NCI-H2107 (cell line): ENCODE measurements at regions not wholly inside any gene's neighbourhood (a gene's known extent, or its start where the extent isn't known, plus 50 kb on each side); places are given as distances from the start of the nearest gene placed in this dataset.
A peak's percentile ranks its signal among the peaks of the same experiment; 100 is the strongest.

ENCODE experiments used
- DNase-seq: peaks from one replicate; lab custom pipeline; 2025; lab: John Stamatoyannopoulos, UW

DNA sequence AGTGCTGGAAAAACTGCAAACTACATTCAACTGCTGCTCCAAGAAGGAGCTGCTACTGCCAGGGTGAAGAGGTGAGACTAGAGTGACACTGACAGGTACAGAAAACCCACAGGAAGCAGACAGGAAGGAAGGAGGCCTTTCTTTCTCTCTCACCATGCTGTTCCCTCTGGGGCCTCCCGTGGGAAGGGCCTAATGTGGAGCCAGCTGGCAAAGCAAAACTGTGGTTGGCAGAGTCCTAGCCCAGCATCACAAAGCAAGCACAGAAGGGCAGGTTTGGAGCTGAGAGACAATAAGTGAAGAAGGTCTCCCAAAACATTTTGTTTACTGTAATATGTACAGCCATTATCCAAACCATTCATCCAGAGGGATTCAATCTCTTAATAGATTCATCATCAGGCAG lies 122.5 kb upstream of the MAX start:
- peak; percentile 9 for DNase-seq

DNA sequence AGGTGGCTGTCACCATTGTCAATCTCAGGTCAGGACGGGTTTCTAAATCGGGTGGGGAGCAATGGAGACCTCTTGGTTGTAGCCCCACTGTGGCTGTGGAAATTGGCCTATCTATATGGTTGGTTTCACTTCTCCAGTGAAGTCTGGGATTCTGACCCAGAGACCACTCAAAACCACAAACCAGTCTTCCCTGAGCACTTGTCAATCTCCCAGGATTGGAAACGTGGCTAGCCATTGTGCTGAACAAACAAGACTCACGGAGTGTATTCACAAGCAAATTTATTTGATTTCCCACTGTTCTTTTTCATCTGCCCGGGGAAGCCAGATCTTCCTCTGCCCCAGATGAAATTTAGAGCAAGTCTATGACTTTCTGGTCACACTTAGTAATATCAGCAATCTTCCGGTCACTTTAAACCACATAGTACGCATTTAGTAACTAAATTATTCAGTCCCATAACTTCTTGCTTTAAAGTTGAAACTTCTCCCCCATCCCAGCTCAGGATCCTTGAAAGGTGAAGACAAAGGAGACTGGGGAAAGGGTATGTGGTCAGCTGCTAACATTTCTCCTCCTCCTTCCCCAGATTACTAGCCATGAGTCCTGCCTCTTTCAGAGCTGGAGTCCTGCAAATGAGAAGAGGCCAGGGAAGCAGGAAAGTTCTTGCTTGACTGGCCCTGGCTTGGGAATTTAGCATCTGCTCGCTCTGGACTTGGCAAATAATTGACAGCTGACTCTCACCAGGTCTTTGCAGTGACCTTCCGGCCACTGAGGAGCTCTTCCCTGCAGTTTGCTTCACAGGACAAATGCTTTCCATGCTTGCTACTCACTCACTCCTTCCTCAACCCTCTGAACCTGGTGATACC lies 123.2 kb upstream of the MAX start:
- no peak for DNase-seq

DNA sequence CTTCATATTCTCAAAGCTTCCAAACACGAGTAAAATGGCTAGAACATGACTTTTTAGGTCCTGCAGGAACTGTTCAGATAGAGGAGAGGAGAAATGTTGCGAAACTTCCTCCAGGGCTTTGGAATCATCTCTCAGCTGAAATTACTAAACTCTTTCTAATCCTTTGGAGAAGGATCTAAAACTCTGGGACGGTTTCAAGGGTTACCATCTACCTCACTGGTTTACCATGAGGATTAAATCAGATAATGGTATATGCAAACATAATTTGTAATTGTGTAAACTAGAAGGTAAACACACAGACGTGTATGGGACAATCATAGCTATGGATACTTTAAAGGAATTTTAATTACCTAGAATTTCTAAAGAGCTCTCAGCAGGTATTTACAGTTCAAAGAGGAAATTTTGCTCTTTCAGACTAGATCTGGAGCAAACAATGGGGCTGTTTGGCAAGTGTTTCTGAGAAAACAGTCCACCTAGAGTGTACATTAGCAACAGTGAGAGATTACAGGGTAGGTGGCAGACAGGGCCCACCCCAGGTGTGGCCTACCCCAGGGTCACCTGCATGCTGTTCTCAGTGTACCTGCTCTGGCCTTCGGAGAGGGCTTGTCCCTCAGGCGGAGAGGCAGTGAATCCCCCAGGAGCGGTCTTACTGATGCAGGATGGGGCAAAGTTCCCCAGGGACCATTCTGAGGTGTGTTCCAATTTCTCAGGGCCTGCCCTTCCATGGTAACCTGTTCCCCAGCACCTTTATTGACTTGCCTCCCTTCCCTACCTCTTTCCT lies 124.7 kb upstream of the MAX start:
- no peak for DNase-seq

DNA sequence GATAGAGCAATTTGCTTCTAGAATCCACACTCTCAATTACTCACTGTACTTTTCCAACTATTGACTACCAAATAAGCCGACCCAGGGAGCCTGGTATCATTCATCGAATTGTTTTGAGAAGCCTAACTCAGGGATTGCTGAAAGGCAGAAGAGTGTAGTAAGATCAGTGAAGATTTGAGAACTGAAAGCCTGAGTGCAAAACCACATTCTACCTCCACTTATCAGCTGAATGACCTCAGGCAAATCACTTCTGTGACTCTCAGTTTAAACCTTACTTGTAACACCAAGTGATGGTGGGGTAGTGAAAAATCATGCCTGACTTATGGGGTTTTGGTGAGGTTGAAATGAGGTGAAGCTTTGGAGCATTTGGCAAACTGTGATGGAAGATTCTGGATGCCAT lies 126.1 kb upstream of the MAX start:
- no peak for DNase-seq

DNA sequence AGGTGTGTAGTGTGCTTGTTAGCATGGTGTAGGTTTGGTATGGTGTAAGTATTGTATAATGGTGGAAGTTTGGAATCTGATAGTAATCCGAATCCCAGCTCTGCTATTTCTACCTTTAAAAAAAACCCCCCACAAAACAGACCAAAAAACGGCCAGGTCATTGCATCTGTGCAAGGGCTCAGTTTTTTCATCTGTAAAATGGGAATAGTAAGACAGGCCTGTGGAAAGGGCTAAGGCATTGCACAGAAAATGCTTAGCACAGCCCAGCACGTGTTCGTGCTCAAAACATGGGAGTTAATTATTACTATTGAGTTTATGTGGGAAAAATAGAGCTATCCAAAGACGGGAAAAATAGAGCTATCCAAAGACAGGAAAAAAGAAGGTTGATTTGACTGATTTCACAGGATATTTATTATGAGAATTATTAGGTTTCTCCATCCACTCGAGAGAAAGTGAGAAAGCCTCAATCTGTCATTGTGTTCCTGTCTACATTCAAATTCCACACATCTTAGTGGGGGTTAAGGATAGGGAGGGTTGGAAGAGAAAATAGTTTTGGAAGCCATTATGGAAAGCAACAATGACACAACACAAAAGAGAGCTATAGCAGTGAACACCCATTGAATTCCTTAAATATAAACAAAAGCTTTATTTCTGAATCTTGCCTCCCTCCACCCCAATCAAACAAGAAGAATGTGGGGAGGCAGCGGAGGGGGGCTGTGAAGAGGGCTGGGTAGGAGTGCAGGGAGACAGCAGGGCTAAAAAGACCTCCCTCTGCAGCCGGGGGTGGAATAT lies 126.8 kb upstream of the MAX start:
- DNase-seq: peak; percentile 53

DNA sequence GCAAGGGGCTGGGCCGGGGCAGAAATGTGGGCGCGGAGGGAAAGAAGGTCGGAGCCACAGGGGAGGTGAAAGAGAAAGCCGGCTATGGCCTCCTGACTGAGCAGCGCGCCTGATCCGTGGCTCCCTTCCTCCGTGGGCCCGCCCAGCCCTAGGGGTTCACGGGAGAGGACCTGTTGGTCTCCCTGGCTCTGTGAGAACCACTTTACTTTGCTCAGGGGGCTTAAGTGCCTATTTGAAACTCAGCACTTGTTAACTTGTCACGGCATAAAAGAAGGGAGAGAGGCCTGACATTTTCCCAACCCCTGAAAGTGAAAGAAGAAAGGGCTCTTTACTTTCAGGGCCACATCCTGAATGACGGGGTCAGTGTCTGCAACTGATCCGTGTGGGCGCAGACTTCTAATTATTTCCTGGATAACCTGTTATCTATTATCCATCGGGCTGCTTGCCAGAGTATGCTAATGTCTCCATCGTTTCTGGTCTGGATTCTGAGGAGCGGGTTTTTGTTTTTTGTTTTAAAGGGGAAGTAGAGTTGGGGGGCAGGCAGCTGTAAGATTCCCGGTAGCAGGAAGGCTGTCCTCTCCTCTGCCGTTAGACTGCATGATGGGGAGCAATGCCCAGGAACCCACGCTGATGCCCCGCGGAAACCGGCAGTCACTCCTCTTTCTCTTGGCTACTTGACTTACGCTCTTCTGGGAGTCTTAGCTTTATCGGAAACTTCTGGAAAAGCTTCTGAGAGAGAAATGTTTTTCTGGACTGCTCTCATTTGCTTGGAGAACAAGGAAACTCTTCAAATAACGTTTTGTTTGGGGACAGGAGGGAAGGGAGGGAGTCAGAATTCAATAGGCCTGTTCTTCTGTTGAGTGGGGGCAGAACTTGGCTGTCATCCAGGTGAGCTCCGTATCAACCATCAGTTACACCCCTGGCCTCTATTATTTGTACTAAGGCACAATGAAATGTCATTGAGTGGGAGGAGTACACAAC lies 127.7 kb upstream of the MAX start:
- DNase-seq: peak; percentile 79

DNA sequence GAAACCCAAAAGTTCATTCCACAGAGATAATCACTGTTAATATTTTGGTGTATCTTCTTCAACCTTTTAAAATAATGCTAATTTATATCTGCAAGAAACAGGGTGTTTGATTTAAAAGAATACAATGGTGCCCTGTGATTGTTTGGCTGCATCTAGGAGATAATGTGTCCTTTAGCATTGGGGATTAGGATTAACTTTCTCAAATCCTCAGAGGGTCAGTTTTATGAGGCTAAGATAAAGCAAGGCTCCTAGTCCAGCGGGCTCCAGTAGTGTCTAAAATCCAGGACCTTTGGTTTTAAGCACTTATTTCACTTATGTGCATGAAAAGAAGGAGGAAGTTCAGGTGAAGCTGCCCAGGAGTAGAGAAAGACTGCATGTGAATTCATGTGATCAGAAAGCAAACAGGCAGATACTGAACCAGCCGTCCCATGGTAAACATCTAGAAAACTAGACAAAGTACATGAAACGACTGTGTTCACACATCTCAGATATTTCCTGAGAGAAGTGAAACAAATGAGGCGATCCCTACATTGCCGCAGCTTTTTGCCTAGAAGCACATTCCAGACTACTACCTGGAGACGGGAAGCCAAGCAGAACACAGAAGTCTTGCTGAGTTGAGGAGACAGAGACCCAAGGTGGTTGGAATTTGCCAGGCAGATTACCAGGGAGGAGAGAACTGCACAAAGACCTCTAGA lies 129.1 kb upstream of the MAX start:
- DNase-seq: no peak

DNA sequence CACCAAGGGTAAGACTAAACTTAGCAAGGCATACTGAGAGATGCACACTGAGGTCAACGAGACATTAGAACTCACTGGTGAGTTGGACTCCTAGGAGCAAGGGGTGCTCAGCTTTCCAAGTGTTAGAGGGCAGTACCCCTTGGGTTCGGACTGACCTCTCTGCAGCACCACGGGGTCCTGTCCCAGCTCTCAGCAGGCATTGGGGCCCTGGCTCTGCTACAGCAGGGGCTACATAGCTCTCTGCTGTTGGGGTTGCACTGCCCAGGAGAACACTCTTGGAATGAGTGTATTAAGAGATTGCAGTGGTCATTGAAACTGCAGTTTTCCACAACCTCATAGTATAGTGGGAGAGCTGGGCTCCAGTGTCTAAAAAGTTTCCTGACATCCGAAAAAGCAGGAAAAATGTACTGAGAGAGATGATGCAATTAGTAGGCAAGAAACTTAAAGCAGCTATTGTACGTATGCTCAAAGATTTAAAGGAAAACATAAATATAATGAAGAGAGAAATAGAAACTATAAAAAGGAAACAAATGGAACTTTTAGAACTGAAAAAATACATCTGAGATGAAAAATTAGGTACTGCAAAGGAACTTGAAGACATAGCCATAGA lies 132.5 kb upstream of the MAX start:
- no peak for DNase-seq

DNA sequence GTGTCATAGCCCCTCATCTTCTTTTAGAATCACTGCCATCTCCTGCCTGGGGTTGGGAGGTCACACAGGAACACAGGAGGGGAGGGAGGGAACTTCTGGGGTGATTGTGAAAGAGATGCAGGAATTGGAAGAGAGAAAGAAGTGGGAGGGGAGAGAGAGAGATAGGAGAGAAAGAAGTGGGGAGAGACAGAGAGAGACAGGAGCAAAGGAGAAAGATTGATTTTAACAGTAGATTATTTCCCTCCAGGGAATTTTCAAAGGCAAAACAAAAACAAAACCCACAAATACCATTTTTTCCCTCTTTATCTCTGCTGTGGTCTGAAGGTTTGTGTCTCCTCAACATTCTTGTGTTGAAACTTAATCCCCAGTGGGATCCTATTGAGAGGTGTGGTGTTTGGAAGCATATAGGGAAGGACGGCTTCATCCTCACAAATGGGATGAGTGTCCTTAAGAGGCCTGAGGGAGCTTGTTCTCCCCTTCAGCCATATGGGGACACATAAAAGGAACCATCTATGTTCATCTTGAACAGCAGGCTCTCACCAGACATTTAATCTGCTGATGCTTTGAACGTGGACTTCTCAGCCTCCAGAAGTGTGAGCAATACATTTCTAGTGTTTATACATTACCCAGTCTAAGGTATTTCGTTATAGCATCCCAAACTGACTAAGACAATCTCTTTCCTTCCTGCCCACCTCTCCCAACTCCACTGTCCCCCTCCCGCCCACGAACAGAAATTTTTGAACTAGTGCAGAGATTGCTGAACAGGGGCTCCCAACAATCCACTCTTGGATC lies 134.9 kb upstream of the MAX start:
- DNase-seq: no peak

DNA sequence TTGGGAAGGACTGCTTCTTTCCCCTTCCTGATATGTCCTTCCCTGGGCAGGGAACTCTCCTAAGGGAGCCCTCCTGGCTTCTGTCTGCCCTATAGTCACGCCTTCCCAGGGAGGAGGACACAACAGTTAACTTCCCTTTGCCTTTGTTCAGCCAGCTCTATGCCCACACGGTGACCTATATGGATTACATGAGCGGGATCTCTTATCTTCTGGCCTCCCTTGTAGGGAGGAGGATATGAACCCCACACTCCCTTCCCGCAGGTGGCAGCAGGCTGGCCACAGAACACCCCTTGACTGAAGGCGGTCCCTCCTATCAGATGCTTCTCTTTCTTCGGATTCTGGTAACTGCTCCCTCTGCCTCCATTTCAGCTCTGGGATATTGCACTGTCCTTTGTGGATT lies 135.6 kb upstream of the MAX start:
- no peak for DNase-seq

DNA sequence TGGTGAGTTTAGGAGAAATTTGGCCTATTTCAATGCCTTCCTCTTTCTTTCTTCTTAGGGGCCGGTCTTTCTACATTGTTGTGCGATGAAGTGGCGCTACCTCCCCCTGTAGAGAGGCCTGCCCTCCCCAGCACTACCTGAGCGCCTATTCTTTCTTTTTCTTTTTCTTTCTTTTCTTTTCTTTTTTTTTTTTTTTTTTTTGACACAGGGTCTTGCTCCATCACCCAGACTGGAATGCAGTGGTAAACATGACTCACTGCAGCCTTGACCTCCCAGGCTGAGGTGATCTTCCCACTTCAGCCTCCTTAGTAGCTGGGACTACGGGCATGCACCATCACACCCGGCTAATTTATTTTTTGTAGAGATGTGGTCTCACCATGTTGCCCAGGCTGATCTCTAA lies 136.1 kb upstream of the MAX start:
- no peak for DNase-seq

DNA sequence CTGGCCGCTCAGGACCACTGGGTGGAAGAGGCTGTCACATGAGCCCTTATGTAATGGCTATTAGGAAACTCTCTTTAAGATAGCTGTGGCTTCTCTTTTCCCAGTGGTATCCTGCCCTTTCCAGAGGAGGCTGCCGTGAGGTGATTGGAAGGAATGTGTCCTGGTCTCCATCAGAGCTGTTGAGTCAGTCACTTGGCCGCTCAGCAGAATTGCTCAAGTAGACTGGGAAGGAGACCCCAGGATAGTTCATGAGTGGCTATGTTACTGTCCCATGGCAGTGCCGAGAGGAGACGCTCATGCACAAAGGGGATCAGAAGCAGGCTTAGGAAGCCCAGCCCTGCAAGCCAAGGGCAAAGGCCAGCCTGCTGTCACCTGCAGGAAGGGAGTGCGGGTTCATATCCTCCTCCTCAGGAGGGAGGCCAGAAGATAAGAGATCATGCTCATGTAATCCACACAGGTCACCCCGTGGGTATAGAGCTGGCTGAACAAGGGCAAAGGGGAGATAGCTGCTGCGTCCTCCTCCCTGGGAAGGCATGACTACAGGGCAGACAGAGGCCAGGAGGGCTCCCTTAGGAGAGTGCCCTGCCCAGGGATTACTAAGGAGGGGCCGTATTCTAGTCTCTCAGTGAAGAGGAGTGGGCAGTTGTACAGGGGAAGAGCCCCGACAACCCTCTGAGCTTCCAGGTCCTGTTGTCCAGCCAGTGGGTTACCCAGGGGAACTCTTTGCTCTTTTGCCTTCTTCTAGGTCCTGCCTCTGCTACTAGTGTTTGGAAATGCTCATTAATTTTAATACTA lies 137.0 kb upstream of the MAX start:
- no peak for DNase-seq

DNA sequence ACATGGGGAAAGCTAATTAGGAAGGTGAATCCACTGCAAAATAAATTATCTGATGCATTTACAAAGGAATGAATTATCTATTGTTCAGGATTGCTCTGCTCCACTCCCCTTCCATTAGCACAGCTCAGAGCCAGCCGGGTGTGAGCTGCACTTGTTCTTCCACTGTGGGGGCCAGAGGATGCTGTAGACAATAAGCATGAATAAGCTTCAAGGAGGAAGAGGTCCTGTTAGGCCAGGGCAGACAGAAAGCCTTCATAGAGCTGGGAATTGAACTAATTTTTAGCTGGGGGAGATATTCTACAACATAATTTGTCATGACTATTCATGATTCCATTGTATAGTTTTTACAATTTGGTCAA lies 137.6 kb upstream of the MAX start:
- DNase-seq: no peak

DNA sequence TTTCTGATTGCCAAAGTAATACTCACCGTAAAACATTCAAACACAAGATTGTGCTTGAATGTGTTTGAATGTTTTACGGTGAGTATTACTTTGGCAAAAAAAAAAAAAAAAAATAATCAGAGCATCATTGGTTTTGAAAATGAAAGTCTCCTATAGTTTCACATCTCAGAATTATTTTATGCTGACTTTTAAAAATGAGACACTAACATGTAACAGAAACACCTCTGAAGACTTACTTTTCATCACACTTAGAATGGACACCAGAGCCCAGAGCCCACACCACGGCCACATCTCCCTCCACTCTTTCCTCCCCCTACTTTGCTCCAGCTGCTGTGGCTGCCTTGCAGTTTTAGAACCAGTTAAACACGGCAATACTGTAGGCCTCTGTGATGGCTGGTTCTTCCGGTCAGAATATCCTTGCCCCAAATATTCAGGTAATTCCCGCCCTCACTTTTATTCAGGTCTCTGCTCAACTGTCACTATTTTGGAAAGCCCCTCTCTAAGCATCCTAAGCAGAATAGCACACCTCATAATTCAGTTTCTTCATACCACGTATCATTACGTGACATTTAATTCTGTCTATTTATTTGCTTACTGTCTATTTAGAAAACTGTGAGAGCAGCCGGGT lies 138.9 kb upstream of the MAX start:
- no peak for DNase-seq

DNA sequence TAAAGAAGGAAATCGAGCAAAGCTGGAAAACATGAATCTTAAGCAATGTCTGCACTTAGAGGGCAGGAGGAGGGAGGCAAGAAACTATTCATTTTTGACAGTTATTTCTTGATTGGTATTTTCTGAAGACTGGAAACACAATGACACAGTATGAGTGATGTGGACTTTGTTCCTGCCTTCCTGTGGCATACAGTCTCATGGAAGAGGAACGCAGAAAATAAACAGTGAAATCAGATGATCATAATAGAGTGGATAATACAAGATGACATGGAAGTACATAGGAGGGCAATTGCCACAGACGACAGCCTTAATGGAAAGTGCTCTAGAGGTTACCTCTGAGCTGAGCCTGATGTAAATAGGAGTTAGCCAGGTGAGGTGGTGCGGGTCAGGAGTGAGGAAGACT lies 140.4 kb upstream of the MAX start:
- DNase-seq: no peak

DNA sequence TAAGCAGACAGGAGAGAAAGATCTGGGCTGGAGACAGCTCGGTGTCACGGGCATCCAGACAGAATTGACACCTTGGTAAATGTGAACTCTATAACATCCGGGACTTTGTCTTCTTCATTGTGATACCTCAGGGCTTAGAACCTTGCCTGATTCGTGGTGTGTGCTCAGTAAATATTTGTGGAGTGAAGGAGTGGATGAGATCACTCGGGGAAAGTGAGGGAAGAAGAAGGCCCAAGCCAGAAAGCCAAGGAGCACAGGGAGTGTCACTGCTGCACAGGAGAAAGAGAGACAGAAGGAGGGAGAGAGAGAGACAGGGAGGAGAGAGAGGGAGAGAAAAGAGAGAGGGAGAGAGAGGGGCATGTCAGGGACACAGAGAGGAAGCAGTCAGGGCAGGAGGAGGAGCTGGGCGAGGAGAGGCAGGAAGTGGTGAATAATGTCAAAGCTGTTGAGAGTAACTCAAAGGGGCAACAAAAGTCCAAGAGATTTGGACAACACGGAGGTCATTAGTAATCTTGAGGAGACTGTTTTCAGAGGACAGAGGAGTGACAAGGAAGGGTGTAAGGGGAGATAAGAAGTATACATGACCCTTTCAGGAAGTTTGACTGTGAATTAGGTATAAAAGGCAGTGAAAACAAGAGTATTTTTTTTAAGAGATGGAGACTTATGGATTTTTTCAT lies 141.6 kb upstream of the MAX start:
- DNase-seq: no peak

DNA sequence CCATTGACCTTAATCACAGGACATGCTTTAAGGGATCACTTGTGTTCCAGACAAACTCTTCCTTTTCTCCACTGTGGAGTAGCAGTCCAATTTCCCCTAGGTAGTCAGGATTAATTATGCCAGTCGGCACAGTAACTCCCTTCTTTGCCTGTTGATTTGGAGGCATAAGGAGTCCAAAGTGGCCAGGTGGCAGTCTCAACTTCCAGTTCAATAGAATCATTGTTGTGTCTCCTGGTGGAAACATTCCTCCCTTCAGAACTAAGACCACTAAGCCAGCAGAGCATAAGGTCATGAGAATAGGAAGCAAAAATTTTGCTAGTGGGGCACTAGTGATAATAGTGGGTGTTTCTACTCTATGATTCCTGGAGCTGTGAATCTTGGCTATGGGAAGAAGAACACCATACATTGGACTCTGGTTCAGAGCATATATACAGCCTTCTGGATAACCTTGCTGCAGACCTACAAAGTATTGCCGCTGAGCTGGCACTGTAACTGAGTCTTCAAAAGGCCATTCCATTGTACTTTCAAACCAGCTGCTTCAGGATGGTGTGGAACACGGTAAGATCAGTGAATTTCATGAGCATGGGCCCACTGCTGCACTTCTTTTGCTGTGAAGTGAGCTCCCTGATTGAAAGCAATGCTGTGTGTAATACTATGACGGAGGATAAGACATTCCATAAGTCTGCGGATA lies 147.3 kb upstream of the MAX start:
- no peak for DNase-seq
